Glutamatergic neuron (in vitro differentiated cells): ENCODE measurements at regions not wholly inside any gene's neighbourhood (a gene's known extent, or its start where the extent isn't known, plus 50 kb on each side); places are given as distances from the start of the nearest gene placed in this dataset.

Experiments used
- DNase-seq: peaks from one replicate; pipeline ENCODE4 v3.0.0; 2022
- H3K27ac Mint-ChIP-seq: one replicate; pipeline ENCODE4 v1.8.0; 2020; ENCODE audit warnings: mild to moderate bottlenecking, mixed read lengths, inconsistent platforms; ENCODE audit not compliant: unreplicated experiment
- H3K27me3 Mint-ChIP-seq: one replicate; pipeline ENCODE4 v1.8.0; 2020; ENCODE audit warnings: mild to moderate bottlenecking, moderate library complexity, mixed read lengths, inconsistent platforms; ENCODE audit not compliant: unreplicated experiment
- H3K36me3 Mint-ChIP-seq: one replicate; pipeline ENCODE4 v1.8.0; 2020; ENCODE audit warnings: mild to moderate bottlenecking, mixed read lengths, inconsistent platforms; ENCODE audit not compliant: unreplicated experiment
- H3K4me1 Mint-ChIP-seq: one replicate; pipeline ENCODE4 v1.8.0; 2020; ENCODE audit warnings: mild to moderate bottlenecking, low read depth, mixed read lengths, inconsistent platforms; ENCODE audit not compliant: unreplicated experiment
- H3K4me3 Mint-ChIP-seq: one replicate; pipeline ENCODE4 v1.8.0; 2020; ENCODE audit warnings: mild to moderate bottlenecking, mixed read lengths, inconsistent platforms; ENCODE audit not compliant: unreplicated experiment
- H3K9me3 Mint-ChIP-seq: one replicate; pipeline ENCODE4 v1.8.0; 2020; ENCODE audit warnings: mild to moderate bottlenecking, moderate library complexity, mixed read lengths, inconsistent platforms; ENCODE audit not compliant: unreplicated experiment
- TF ChIP-seq, protein P1 (sequence below): fragments of 200-600 bp; sonication (generic); IDR thresholded peaks from one replicate; pipeline ENCODE4 v1.5.0; 2021; ENCODE audit not compliant: partially characterized antibody, unreplicated experiment

- peaks cover 5% of the 10 kb centered on the region for H3K27me3 Mint-ChIP-seq
- H3K27ac Mint-ChIP-seq: no peak overlapping the region
- H3K9me3 Mint-ChIP-seq: peaks cover 5% of the 10 kb centered on the region
- peaks cover 18% of the 10 kb centered on the region for H3K36me3 Mint-ChIP-seq
- DNase-seq: no peak
- TF ChIP-seq, protein P1, sequence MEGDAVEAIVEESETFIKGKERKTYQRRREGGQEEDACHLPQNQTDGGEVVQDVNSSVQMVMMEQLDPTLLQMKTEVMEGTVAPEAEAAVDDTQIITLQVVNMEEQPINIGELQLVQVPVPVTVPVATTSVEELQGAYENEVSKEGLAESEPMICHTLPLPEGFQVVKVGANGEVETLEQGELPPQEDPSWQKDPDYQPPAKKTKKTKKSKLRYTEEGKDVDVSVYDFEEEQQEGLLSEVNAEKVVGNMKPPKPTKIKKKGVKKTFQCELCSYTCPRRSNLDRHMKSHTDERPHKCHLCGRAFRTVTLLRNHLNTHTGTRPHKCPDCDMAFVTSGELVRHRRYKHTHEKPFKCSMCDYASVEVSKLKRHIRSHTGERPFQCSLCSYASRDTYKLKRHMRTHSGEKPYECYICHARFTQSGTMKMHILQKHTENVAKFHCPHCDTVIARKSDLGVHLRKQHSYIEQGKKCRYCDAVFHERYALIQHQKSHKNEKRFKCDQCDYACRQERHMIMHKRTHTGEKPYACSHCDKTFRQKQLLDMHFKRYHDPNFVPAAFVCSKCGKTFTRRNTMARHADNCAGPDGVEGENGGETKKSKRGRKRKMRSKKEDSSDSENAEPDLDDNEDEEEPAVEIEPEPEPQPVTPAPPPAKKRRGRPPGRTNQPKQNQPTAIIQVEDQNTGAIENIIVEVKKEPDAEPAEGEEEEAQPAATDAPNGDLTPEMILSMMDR: no peak
- H3K4me1 Mint-ChIP-seq: no peaks in the 10 kb centered on the region
- H3K4me3 Mint-ChIP-seq: no peak overlapping the region
Observed at GRCh38 chr1:66435541-66435940, 98.4 kb upstream of the SGIP1 start.

GRCh38 chr1:66436378-66437135 is 97.4 kb upstream of the SGIP1 start:
- Mint-ChIP-seq H3K9me3 (no peaks in the 10 kb centered on the region), H3K27me3 (peaks cover 3% of the 10 kb centered on the region), H3K4me1 (no peaks in the 10 kb centered on the region), H3K36me3 (peaks cover 9% of the 10 kb centered on the region), H3K4me3 (no peak overlapping the region), H3K27ac (no peak overlapping the region)
- TF ChIP-seq, protein P1: no peak
- no peak for DNase-seq

GRCh38 chr1:66437136-66437401 is 96.9 kb upstream of the SGIP1 start:
- Mint-ChIP-seq H3K4me3 (no peak overlapping the region), H3K4me1 (no peaks in the 10 kb centered on the region), H3K27me3 (peaks cover 3% of the 10 kb centered on the region), H3K36me3 (peaks cover 8% of the 10 kb centered on the region), H3K9me3 (no peaks in the 10 kb centered on the region), H3K27ac (no peak overlapping the region)
- no peak for DNase-seq
- TF ChIP-seq, protein P1: no peak

- TF ChIP-seq, protein P1: no peak
- no peak overlapping the region for H3K4me3 Mint-ChIP-seq
- no peaks in the 10 kb centered on the region for H3K36me3 Mint-ChIP-seq
- peaks cover 3% of the 10 kb centered on the region for H3K27me3 Mint-ChIP-seq
- no peak overlapping the region for H3K27ac Mint-ChIP-seq
- no peak for DNase-seq
- H3K9me3 Mint-ChIP-seq: no peaks in the 10 kb centered on the region
- H3K4me1 Mint-ChIP-seq: no peaks in the 10 kb centered on the region
Observed at GRCh38 chr1:66438062-66438461, 95.9 kb upstream of the SGIP1 start.

DNA sequence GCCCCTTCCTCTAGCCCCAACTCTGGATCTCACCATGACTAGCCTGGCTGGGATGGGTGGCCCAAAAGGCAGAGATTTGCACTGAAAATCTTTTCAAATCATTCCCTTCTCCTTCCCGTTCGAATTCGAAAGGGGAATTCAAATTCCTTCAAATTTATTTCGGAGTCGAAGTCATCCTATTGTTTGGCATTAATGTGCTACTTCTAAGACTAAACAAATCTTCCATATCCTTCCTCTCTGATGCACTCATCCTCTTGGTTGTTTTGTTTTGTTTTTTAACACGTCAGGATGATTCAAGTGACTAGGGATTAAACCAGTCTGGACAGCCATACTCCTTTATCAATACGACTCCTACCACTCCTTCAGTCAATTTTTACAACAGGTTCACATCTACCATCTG is 95.5 kb upstream of the SGIP1 start:
- H3K4me1 Mint-ChIP-seq: no peaks in the 10 kb centered on the region
- no peak overlapping the region for H3K27ac Mint-ChIP-seq
- TF ChIP-seq, protein P1: no peak

More for the DNA sequence above, 95.5 kb upstream of the SGIP1 start:
- Mint-ChIP-seq H3K36me3 (no peaks in the 10 kb centered on the region), H3K27me3 (peaks cover 3% of the 10 kb centered on the region), H3K4me3 (no peak overlapping the region), H3K9me3 (no peaks in the 10 kb centered on the region)
- DNase-seq: no peak
